ENCODE measurements at regions not wholly inside any gene's neighbourhood (a gene's known extent, or its start where the extent isn't known, plus 50 kb on each side); places are given as distances from the start of the nearest gene placed in this dataset.

DNA sequence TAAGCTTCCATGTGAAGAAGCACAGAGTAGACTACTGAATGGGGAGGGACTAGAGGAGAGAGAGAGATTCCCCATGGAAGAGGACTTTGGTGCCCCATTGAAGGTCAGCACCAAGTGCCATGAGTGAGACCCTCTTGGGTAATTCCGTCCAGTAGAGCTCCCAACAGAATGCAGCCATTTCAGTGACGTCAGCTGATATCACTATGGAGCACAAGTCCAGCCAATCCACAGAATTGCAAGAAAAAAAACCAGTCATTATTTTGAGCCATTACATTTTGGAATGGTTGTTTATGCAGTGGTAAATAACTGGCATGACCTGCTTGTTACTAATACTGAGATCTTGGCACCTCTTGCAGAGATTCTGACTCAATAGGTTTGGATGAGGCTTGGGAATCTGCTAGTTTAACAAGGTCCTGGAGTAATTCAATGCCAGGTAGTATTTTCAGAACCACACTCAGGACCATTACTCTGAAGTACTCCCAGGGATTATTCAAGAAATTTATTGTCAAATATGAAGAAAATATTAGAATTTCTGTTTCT is 52.6 kb upstream of the SP8 start:
- no peak overlapping the region for H3K4me3 ChIP-seq (ENCODE audit: insufficient read length, low read depth)
- no peak for DNase-seq (ENCODE audit: low read depth, low spot score)
- no peak for TF ChIP-seq YY1 (IDR thresholded peaks at IDR 0.05; ENCODE audit: insufficient read depth, insufficient read length)
- no peak for TF ChIP-seq SUZ12 (IDR thresholded peaks at IDR 0.05; ENCODE audit: extremely low read depth, insufficient read depth, insufficient read length)
- TF ChIP-seq ZNF274 (IDR thresholded peaks at IDR 0.05; ENCODE audit: low read depth, low read length), result no peak

DNA sequence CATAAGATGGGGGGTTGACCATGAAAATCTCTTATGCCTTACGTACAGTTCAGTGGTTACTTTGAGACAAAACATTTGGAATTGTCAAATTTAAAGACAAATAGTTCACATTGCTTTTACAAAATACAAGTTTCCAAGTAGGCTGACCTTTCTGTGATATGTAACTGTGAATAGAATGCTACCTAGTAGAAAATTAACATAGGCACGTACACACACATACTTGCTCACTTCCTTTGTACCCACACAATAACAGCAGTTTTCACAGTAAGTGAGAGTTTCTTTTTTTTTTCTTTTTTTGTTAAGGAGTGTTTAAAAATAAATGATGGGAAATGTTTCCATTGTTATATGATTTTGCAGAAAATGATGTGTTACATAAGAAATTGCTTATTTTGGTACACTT is 53.3 kb upstream of the SP8 start:
- Histone ChIP-seq H3K4me1 (ENCODE audit: insufficient read depth, insufficient read length) (no peaks in the 10 kb centered on the region), H3K9ac (ENCODE audit: insufficient read length, low read depth) (no peak overlapping the region), H3K4me3 (ENCODE audit: insufficient read length, low read depth) (no peak overlapping the region), H3K27me3 (ENCODE audit: insufficient read depth, insufficient read length) (no peaks in the 10 kb centered on the region), H3K36me3 (ENCODE audit: insufficient read depth, insufficient read length, low read length) (no peaks in the 10 kb centered on the region), H3K9me3 (ENCODE audit: insufficient read depth, low read length) (no peaks in the 10 kb centered on the region)
- DNase-seq (ENCODE audit: low read depth, low spot score), result no peak
- no peak for TF ChIP-seq SUZ12 (IDR thresholded peaks at IDR 0.05; ENCODE audit: extremely low read depth, insufficient read depth, insufficient read length)
- no peak for TF ChIP-seq YY1 (IDR thresholded peaks at IDR 0.05; ENCODE audit: insufficient read depth, insufficient read length)
- no peak for TF ChIP-seq ZNF274 (IDR thresholded peaks at IDR 0.05; ENCODE audit: low read depth, low read length)

More for the DNA sequence above, 52.6 kb upstream of the SP8 start:
- Histone ChIP-seq H3K4me1 (ENCODE audit: insufficient read depth, insufficient read length) (no peaks in the 10 kb centered on the region), H3K9me3 (ENCODE audit: insufficient read depth, low read length) (no peaks in the 10 kb centered on the region), H3K36me3 (ENCODE audit: insufficient read depth, insufficient read length, low read length) (no peaks in the 10 kb centered on the region), H3K9ac (ENCODE audit: insufficient read length, low read depth) (no peak overlapping the region), H3K27me3 (ENCODE audit: insufficient read depth, insufficient read length) (no peaks in the 10 kb centered on the region)

DNA sequence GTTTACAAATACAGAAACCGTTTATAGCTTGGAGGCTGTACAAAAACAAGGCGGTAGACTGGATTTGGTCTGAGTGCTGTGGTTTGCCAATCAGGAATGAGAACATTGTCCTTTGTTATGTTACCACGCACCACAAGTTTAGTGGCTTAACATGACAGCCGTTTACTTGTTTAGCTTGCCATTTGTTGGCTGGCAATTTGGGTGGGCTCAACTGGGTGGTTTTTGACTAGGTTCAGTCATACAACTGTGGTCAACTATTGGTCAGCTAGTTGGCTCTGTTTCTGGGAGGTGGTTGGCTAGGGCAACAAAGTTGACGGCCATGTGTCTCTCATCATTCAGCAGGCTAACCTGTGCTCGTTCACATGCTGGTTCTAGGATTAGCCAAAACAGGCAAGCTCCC is 60.1 kb upstream of the SP8 start:
- DNase-seq (ENCODE audit: low read depth, low spot score), result no peak
- Histone ChIP-seq H3K4me1 (ENCODE audit: insufficient read depth, insufficient read length) (no peaks in the 10 kb centered on the region), H3K9ac (ENCODE audit: insufficient read length, low read depth) (no peak overlapping the region), H3K27me3 (ENCODE audit: insufficient read depth, insufficient read length) (no peaks in the 10 kb centered on the region), H3K9me3 (ENCODE audit: insufficient read depth, low read length) (no peaks in the 10 kb centered on the region), H3K36me3 (ENCODE audit: insufficient read depth, insufficient read length, low read length) (no peaks in the 10 kb centered on the region), H3K4me3 (ENCODE audit: insufficient read length, low read depth) (no peak overlapping the region)
- no peak for TF ChIP-seq SUZ12 (IDR thresholded peaks at IDR 0.05; ENCODE audit: extremely low read depth, insufficient read depth, insufficient read length)
- TF ChIP-seq YY1 (IDR thresholded peaks at IDR 0.05; ENCODE audit: insufficient read depth, insufficient read length), result no peak
- TF ChIP-seq ZNF274 (IDR thresholded peaks at IDR 0.05; ENCODE audit: low read depth, low read length), result no peak

DNA sequence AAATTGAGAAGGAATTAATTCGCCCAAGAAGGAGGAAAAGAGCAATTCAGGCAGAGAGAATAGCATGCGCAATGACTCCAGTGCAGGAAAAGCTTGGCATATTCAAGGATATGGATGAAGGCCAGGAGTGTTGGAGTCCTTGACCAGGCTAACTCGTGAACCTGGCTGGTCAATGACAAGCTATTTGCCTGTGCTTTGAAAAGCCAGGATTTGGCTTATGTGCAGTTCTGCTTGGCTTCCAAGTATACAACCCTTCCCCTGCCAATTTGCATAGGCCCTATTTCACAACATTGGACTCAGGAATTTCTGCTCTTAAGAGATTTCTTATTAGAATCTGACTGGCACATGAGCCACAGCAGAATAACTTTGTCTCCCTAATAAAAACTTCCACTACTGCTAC is 72.3 kb upstream of the SP8 start:
- H3K27me3 ChIP-seq (ENCODE audit: insufficient read depth, insufficient read length), result no peaks in the 10 kb centered on the region
- no peaks in the 10 kb centered on the region for H3K9me3 ChIP-seq (ENCODE audit: insufficient read depth, low read length)
- H3K4me1 ChIP-seq (ENCODE audit: insufficient read depth, insufficient read length), result no peaks in the 10 kb centered on the region
- TF ChIP-seq SUZ12 (IDR thresholded peaks at IDR 0.05; ENCODE audit: extremely low read depth, insufficient read depth, insufficient read length), result no peak
- TF ChIP-seq YY1 (IDR thresholded peaks at IDR 0.05; ENCODE audit: insufficient read depth, insufficient read length), result no peak
- TF ChIP-seq ZNF274 (IDR thresholded peaks at IDR 0.05; ENCODE audit: low read depth, low read length), result no peak
- no peak overlapping the region for H3K4me3 ChIP-seq (ENCODE audit: insufficient read length, low read depth)
- DNase-seq (ENCODE audit: low read depth, low spot score), result no peak
- H3K36me3 ChIP-seq (ENCODE audit: insufficient read depth, insufficient read length, low read length), result no peaks in the 10 kb centered on the region
- no peak overlapping the region for H3K9ac ChIP-seq (ENCODE audit: insufficient read length, low read depth)

DNA sequence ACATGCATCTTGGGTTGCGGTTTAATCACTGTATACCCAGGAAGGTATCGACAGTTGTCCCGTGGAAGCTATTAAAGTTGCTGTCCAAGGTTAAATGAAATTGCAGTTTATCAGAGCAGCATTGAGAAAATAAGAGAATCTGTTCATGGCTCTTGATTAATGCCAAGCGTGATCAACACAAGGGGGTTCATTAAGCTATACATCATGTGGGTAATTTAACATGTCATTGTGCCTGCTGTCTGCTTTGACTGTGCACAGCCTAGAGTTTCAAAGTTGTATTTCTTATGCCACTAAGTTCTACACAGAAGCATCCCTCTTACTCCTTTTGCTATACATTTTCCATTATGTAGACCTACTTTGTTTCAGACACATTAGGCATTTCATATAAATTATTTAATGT is 74.8 kb upstream of the SP8 start:
- Histone ChIP-seq H3K27me3 (ENCODE audit: insufficient read depth, insufficient read length) (no peaks in the 10 kb centered on the region), H3K9ac (ENCODE audit: insufficient read length, low read depth) (no peak overlapping the region), H3K4me1 (ENCODE audit: insufficient read depth, insufficient read length) (no peaks in the 10 kb centered on the region), H3K4me3 (ENCODE audit: insufficient read length, low read depth) (no peak overlapping the region), H3K36me3 (ENCODE audit: insufficient read depth, insufficient read length, low read length) (no peaks in the 10 kb centered on the region), H3K9me3 (ENCODE audit: insufficient read depth, low read length) (no peaks in the 10 kb centered on the region)
- TF ChIP-seq YY1 (IDR thresholded peaks at IDR 0.05; ENCODE audit: insufficient read depth, insufficient read length) (no peak), SUZ12 (IDR thresholded peaks at IDR 0.05; ENCODE audit: extremely low read depth, insufficient read depth, insufficient read length) (no peak), ZNF274 (IDR thresholded peaks at IDR 0.05; ENCODE audit: low read depth, low read length) (no peak)
- no peak for DNase-seq (ENCODE audit: low read depth, low spot score)

DNA sequence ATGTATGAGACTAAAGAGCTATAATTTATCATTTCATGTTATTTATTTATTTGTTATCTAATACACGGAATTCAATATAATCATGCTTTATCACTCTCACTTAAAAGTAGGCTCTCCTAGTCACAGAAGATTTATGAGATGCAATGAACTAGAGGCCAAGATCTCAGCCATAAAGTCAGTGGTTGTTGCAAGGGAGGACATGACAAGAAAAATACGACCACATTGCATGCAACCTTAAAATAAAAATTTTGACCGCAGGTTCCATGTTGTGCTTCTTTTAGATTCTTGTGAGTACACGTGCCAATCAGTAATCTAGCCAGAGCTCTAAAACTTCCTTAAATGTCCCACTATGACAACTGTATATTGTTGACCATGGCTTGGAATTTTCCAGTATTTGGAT is 75.9 kb upstream of the SP8 start:
- H3K9me3 ChIP-seq (ENCODE audit: insufficient read depth, low read length), result no peaks in the 10 kb centered on the region
- no peak for DNase-seq (ENCODE audit: low read depth, low spot score)
- no peaks in the 10 kb centered on the region for H3K4me1 ChIP-seq (ENCODE audit: insufficient read depth, insufficient read length)
- no peaks in the 10 kb centered on the region for H3K36me3 ChIP-seq (ENCODE audit: insufficient read depth, insufficient read length, low read length)
- no peak for TF ChIP-seq YY1 (IDR thresholded peaks at IDR 0.05; ENCODE audit: insufficient read depth, insufficient read length)
- TF ChIP-seq SUZ12 (IDR thresholded peaks at IDR 0.05; ENCODE audit: extremely low read depth, insufficient read depth, insufficient read length), result no peak
- H3K27me3 ChIP-seq (ENCODE audit: insufficient read depth, insufficient read length), result no peaks in the 10 kb centered on the region
- H3K4me3 ChIP-seq (ENCODE audit: insufficient read length, low read depth), result no peak overlapping the region
- no peak overlapping the region for H3K9ac ChIP-seq (ENCODE audit: insufficient read length, low read depth)

DNA sequence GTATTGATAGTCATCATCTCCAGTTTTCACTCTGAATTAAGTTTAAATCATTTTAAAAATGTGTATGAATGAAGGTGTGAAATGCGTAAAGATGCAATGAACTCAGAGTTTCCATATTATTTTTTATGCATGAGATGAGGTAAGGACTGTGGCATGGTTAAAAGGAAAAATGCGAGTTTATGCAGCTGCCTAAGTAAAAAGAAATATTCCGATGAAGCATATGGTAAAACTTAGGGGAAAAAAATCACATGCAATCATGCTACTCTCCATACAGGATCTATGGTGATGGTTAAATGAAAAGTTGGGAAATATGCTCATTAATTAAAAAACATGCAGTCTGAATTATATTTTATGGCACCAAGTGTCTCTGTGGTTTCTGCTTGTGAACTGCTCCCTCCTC is 77.5 kb upstream of the SP8 start:
- Histone ChIP-seq H3K9ac (ENCODE audit: insufficient read length, low read depth) (no peak overlapping the region), H3K27me3 (ENCODE audit: insufficient read depth, insufficient read length) (no peaks in the 10 kb centered on the region), H3K4me3 (ENCODE audit: insufficient read length, low read depth) (no peak overlapping the region), H3K36me3 (ENCODE audit: insufficient read depth, insufficient read length, low read length) (no peaks in the 10 kb centered on the region), H3K4me1 (ENCODE audit: insufficient read depth, insufficient read length) (no peaks in the 10 kb centered on the region), H3K9me3 (ENCODE audit: insufficient read depth, low read length) (no peaks in the 10 kb centered on the region)
- no peak for DNase-seq (ENCODE audit: low read depth, low spot score)
- TF ChIP-seq ZNF274 (IDR thresholded peaks at IDR 0.05; ENCODE audit: low read depth, low read length) (no peak), SUZ12 (IDR thresholded peaks at IDR 0.05; ENCODE audit: extremely low read depth, insufficient read depth, insufficient read length) (no peak), YY1 (IDR thresholded peaks at IDR 0.05; ENCODE audit: insufficient read depth, insufficient read length) (no peak)
